ENCODE measurements at regions not wholly inside any gene's neighbourhood (a gene's known extent, or its start where the extent isn't known, plus 50 kb on each side); places are given as distances from the start of the nearest gene placed in this dataset.

DNA sequence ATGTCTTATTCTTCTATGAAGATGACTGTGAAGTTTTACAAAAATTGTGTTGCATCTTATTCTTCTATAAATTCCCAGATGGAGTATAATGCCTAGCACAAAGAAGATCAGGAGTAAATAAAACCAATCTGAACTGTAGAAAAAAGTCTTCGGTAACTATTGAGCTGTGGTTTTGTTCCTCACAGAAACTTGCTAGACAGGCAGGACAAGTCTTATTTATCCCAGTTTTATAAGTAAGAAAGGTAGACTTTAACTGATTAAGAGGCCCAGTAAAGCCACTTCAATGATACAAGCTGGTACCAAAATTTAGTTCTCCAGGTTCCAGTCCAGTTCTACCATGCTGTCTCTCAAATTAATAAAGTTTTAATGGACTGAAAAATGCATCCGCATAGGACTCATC lies 526.7 kb upstream of the SETBP1 start:
- intact Hi-C loops (cut with DNase I), result no loop called here
- Histone ChIP-seq H3K4me1 (ENCODE audit: insufficient read depth) (no peaks in the 10 kb centered on the region), H3K9me3 (no peaks in the 10 kb centered on the region), H3K4me3 (no peak overlapping the region), H3K27ac (no peak overlapping the region), H3K36me3 (no peaks in the 10 kb centered on the region), H3K27me3 (no peaks in the 10 kb centered on the region)
- no peak for TF ChIP-seq EP300 (IDR thresholded peaks at IDR 0.05)
- TF ChIP-seq, protein P1, sequence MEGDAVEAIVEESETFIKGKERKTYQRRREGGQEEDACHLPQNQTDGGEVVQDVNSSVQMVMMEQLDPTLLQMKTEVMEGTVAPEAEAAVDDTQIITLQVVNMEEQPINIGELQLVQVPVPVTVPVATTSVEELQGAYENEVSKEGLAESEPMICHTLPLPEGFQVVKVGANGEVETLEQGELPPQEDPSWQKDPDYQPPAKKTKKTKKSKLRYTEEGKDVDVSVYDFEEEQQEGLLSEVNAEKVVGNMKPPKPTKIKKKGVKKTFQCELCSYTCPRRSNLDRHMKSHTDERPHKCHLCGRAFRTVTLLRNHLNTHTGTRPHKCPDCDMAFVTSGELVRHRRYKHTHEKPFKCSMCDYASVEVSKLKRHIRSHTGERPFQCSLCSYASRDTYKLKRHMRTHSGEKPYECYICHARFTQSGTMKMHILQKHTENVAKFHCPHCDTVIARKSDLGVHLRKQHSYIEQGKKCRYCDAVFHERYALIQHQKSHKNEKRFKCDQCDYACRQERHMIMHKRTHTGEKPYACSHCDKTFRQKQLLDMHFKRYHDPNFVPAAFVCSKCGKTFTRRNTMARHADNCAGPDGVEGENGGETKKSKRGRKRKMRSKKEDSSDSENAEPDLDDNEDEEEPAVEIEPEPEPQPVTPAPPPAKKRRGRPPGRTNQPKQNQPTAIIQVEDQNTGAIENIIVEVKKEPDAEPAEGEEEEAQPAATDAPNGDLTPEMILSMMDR (IDR thresholded peaks at IDR 0.05), result no peak
- DNase-seq, result no peak
- WGBS, 3 donors, result 63 to 97% (median 97%) methylated on average over 2 of the region's 2 CpGs

DNA sequence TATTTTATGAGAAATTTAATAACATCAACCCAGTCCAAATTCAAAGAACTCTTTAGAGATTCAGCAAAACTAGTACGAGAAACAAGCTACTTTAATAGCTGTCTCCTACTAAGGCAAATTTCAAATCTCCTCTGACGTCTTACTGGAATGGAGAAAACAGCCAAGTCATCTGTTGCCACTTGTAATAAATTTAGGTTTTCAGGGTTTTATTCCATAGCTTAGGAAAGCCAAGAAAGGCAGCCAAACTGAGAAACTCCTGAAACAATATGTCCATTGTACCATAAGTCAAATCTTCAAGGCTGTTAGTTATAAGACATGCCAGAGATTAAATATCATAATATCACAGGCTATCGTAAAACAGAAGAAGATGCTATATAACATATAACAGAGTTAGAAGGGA lies 524.6 kb upstream of the SETBP1 start:
- no peaks in the 10 kb centered on the region for H3K36me3 ChIP-seq
- no peaks in the 10 kb centered on the region for H3K4me1 ChIP-seq (ENCODE audit: insufficient read depth)
- H3K4me3 ChIP-seq, result no peak overlapping the region
- DNase-seq, result no peak
- H3K9me3 ChIP-seq, result no peaks in the 10 kb centered on the region
- intact Hi-C loops (cut with DNase I), result no loop called here
- no peak overlapping the region for H3K27ac ChIP-seq
- 63 to 85% (median 83%) methylated on average over 3 of the region's 3 CpGs for WGBS, 3 donors
- no peaks in the 10 kb centered on the region for H3K27me3 ChIP-seq
- TF ChIP-seq EP300 (IDR thresholded peaks at IDR 0.05), result no peak
- no peak for TF ChIP-seq POLR2A (IDR thresholded peaks at IDR 0.05)
- TF ChIP-seq, protein P1 (IDR thresholded peaks at IDR 0.05), result no peak

DNA sequence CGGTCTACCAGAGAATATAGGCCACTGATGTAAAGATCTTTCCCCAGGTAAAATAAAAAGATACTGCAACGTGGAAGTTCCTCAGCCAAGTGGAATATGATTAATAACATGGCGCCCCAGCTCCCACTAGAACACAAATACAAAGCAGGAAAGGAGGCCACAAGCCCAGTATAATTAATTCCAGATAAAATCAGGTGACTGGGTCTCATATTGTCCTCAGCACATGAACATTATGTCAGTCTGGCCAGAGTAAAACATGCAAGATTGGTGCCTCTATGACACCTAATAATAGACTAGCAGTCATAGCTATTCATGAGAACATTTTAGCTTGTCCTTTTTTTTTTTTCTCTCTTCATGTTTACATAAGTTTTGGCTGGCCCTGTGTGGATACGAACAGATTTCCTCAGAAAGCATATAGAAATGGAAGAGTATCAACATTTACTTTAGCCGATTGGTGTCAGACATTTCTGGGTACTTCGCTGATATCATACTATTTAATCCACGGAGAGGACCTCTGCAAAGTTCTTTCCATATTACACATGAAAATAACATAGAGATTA lies 523.8 kb upstream of the SETBP1 start:
- intact Hi-C loops (cut with DNase I), result no loop called here
- Histone ChIP-seq H3K9me3 (no peaks in the 10 kb centered on the region), H3K4me3 (no peak overlapping the region), H3K4me1 (ENCODE audit: insufficient read depth) (no peaks in the 10 kb centered on the region), H3K36me3 (no peaks in the 10 kb centered on the region), H3K27me3 (no peaks in the 10 kb centered on the region), H3K27ac (no peak overlapping the region)
- no peak for DNase-seq
- WGBS, 3 donors, result 72 to 81% (median 74%) methylated on average over 7 of the region's 7 CpGs
- TF ChIP-seq, protein P1 (IDR thresholded peaks at IDR 0.05), result no peak
- TF ChIP-seq EP300 (IDR thresholded peaks at IDR 0.05) (no peak), POLR2A (IDR thresholded peaks at IDR 0.05) (no peak)

DNA sequence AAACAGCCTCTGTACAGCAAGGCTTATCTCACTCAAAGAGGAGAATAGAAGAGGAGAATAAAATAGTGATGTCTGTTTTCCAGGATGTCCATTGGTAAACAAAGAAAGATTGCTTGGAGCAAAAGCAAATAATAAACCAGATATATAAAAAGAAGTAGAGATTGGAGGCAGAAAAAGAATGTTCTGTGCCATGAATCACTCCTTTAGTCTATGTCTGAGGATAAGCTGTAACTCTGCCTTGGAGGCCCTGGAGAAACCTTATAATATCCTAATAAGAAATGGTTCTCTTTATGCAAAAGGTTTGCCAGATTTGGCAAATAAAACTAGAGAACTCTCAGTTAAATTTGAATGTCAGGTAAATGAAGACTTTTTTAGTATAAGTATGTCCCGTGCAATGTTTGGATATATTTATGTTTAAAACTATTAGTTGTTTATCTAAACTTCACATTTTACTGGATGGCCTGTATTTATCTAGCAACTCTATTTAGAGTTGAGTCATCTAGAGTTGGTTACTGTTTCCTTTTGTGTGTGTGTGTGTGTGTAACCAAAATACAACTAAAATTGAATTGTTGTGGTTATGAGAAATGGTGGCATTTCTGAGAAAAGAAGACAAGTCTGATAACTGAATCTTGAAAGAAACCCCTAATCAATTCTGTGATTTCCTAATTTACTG lies 510.3 kb upstream of the SETBP1 start:
- H3K27ac ChIP-seq, result no peak overlapping the region
- DNase-seq, result no peak
- H3K36me3 ChIP-seq, result no peaks in the 10 kb centered on the region
- H3K9me3 ChIP-seq, result no peaks in the 10 kb centered on the region
- TF ChIP-seq POLR2A (IDR thresholded peaks at IDR 0.05), result no peak
- no peak for TF ChIP-seq EP300 (IDR thresholded peaks at IDR 0.05)
- TF ChIP-seq, protein P1 (IDR thresholded peaks at IDR 0.05), result no peak
- intact Hi-C loops (cut with DNase I), result no loop called here
- H3K4me3 ChIP-seq, result no peak overlapping the region
- WGBS, 3 donors, result 31 to 70% (median 55%) methylated on average over 1 of the region's 1 CpG
- no peaks in the 10 kb centered on the region for H3K27me3 ChIP-seq
- H3K4me1 ChIP-seq (ENCODE audit: insufficient read depth), result no peaks in the 10 kb centered on the region
